ENCODE measurements at regions not wholly inside any gene's neighbourhood (a gene's known extent, or its start where the extent isn't known, plus 50 kb on each side); places are given as distances from the start of the nearest gene placed in this dataset.

- intact Hi-C loops (cut with DNase I) = loop anchor here in 1 of 4 donors (2.0 kb wide), 1 partner anchor 67 kb away; no protein-coding TSS in a partner anchor
These were observed 345.0 kb upstream of the KLF6 start for GRCh38 chr10:4129866-4130477.

GRCh38 chr10:4127518-4128315 lies 342.7 kb upstream of the KLF6 start:
- intact Hi-C loops (cut with DNase I) = no loop called here
- H3K27me3 ChIP-seq = no peaks in the 10 kb centered on the region
- no peak overlapping the region for H3K4me3 ChIP-seq
- TF ChIP-seq CTCF (IDR thresholded peaks at IDR 0.05) (no peak), POLR2A (IDR thresholded peaks at IDR 0.05) (no peak), EP300 (IDR thresholded peaks at IDR 0.05) (no peak)
- no peaks in the 10 kb centered on the region for H3K36me3 ChIP-seq
- no peaks in the 10 kb centered on the region for H3K9me3 ChIP-seq
- no peaks in the 10 kb centered on the region for H3K4me1 ChIP-seq (ENCODE audit: insufficient read depth)
- no peak for DNase-seq
- WGBS, 3 donors = 83 to 90% (median 86%) methylated on average over 7 of the region's 7 CpGs
- H3K27ac ChIP-seq = no peak overlapping the region

More at GRCh38 chr10:4129866-4130477, 345.0 kb upstream of the KLF6 start:
- DNase-seq = no peak
- Histone ChIP-seq H3K4me1 (ENCODE audit: insufficient read depth) (no peaks in the 10 kb centered on the region), H3K36me3 (no peaks in the 10 kb centered on the region), H3K27me3 (no peaks in the 10 kb centered on the region), H3K4me3 (no peak overlapping the region), H3K9me3 (no peaks in the 10 kb centered on the region), H3K27ac (no peak overlapping the region)
- no peak for TF ChIP-seq EP300 (IDR thresholded peaks at IDR 0.05)
- no peak for TF ChIP-seq CTCF (IDR thresholded peaks at IDR 0.05)
- TF ChIP-seq POLR2A (IDR thresholded peaks at IDR 0.05) = no peak
- 91 to 94% (median 92%) methylated on average over 12 of the region's 12 CpGs for WGBS, 3 donors

GRCh38 chr10:4125776-4126175 lies 340.8 kb upstream of the KLF6 start:
- Histone ChIP-seq H3K27me3 (no peaks in the 10 kb centered on the region), H3K27ac (no peak overlapping the region), H3K9me3 (no peaks in the 10 kb centered on the region), H3K36me3 (no peaks in the 10 kb centered on the region), H3K4me3 (no peak overlapping the region), H3K4me1 (ENCODE audit: insufficient read depth) (no peaks in the 10 kb centered on the region)
- TF ChIP-seq POLR2A (IDR thresholded peaks at IDR 0.05) (no peak), EP300 (IDR thresholded peaks at IDR 0.05) (no peak), CTCF (IDR thresholded peaks at IDR 0.05) (no peak)
- intact Hi-C loops (cut with DNase I) = no loop called here
- WGBS, 3 donors = 74 to 83% (median 82%) methylated on average over 1 of the region's 1 CpG
- no peak for DNase-seq

- no peak for TF ChIP-seq POLR2A (IDR thresholded peaks at IDR 0.05)
- TF ChIP-seq EP300 (IDR thresholded peaks at IDR 0.05) = no peak
- TF ChIP-seq CTCF (IDR thresholded peaks at IDR 0.05) = no peak
- no peak for DNase-seq
- H3K27ac ChIP-seq = no peak overlapping the region
- H3K27me3 ChIP-seq = no peaks in the 10 kb centered on the region
- H3K9me3 ChIP-seq = no peaks in the 10 kb centered on the region
- 73 to 77% (median 77%) methylated on average over 14 of the region's 14 CpGs for whole genome bisulfite sequencing, 3 donors
- no peaks in the 10 kb centered on the region for H3K4me1 ChIP-seq (ENCODE audit: insufficient read depth)
- intact Hi-C loops (cut with DNase I) = no loop called here
- no peak overlapping the region for H3K4me3 ChIP-seq
- H3K36me3 ChIP-seq = no peaks in the 10 kb centered on the region
These were observed 336.7 kb upstream of the KLF6 start for GRCh38 chr10:4121502-4122380.
